HL-60 (cell line): ENCODE measurements at regions not wholly inside any gene's neighbourhood (a gene's known extent, or its start where the extent isn't known, plus 50 kb on each side); places are given as distances from the start of the nearest gene placed in this dataset.

Experiments used
- DNase-seq, 2 experiments: peaks; one replicate each; pipeline ENCODE4 v3.0.0-alpha.2; 2010 to 2020; ENCODE audit warnings: low read depth in 1 of 2, low spot score in 1 of 2
- H3K27ac ChIP-seq: fragments of 250-450 bp; sonication (Bioruptor Pico); replicated peaks from 2 replicates; pipeline ENCODE4 v1.5.1; 2020; ENCODE audit warnings: mild to moderate bottlenecking, moderate library complexity
- H3K27me3 ChIP-seq: fragments of 250-450 bp; sonication (Bioruptor Pico); 2 replicates; pipeline ENCODE4 v1.5.1; 2021; ENCODE audit warnings: mild to moderate bottlenecking, moderate library complexity; ENCODE audit not compliant: insufficient read depth, poor library complexity, severe bottlenecking
- H3K4me3 ChIP-seq: replicated peaks from 2 replicates; pipeline ENCODE4 v1.5.1; 2011; ENCODE audit warnings: mild to moderate bottlenecking, control low read depth, low read length; ENCODE audit not compliant: insufficient read depth
- CTCF ChIP-seq: IDR thresholded peaks from one replicate; pipeline ENCODE4 v1.5.1; 2011; ENCODE audit warnings: low read length, control low read depth, inconsistent platforms; ENCODE audit not compliant: insufficient read depth
- GABPA ChIP-seq: IDR thresholded peaks from 2 replicates; pipeline ENCODE4 v1.6.1; 2012; ENCODE audit warnings: low read depth
- POLR2AphosphoS5 ChIP-seq: IDR thresholded peaks from 2 replicates; pipeline ENCODE4 v1.6.1; 2012; ENCODE audit warnings: low read depth
- REST ChIP-seq: IDR thresholded peaks from 2 replicates; pipeline ENCODE4 v1.6.1; 2012; ENCODE audit warnings: low read depth; ENCODE audit not compliant: insufficient replicate concordance
- SPI1 ChIP-seq: IDR thresholded peaks from 2 replicates; pipeline ENCODE4 v1.6.1; 2012; ENCODE audit warnings: low read depth, mild to moderate bottlenecking, borderline replicate concordance

- no peak overlapping the region for H3K4me3 ChIP-seq
- no peak for TF ChIP-seq POLR2AphosphoS5
- no peak for TF ChIP-seq GABPA
- no peak for TF ChIP-seq CTCF
- no peak for TF ChIP-seq SPI1
- TF ChIP-seq REST: no peak
- no peaks in the 10 kb centered on the region for H3K27me3 ChIP-seq
- H3K27ac ChIP-seq: no peak overlapping the region
- DNase-seq: no peak
These were observed 404.2 kb upstream of the CITED2 start for GRCh38 chr6:139778688-139779087.

GRCh38 chr6:139778106-139778505 is 403.7 kb upstream of the CITED2 start:
- Histone ChIP-seq H3K4me3 (no peak overlapping the region), H3K27me3 (no peaks in the 10 kb centered on the region), H3K27ac (no peak overlapping the region)
- TF ChIP-seq SPI1 (no peak), CTCF (no peak), POLR2AphosphoS5 (no peak), REST (no peak), GABPA (no peak)
- DNase-seq: no peak

DNA sequence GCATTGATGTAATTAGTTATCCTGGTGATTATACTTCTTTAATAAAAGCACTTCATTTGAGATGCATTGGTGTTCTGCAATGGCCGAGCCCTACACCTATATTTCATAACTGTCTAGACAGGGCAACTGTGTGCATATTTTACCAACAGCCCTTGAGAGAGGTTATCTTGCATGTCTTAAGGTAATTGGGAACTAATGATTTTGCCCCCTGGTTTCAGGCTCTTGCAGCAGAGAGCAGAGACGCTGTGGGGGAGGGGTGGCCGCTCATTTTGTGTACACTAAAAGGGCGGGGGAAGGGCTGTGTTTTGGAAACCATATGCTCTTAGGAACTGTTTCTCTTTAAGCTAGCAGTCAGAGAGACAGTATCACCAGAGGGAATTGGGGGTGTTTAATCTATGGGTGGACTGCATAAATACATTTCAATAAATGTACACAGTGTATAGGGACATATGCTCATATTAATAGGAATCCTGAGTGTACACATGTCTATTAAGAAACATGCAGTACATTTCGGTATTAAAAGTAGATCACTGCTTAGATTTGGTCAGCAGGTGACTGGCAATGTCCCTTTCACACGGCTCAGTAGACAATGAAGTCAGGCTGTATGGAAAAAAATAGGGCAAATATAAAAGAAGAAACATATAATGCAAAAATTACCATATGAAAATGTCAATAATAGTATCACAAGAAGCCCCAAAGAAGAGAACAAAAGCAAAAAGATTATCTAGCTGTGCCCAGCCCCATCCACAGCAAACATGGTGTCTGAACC is 402.9 kb upstream of the CITED2 start:
- no peak overlapping the region for H3K4me3 ChIP-seq
- H3K27me3 ChIP-seq: no peaks in the 10 kb centered on the region
- H3K27ac ChIP-seq: no peak overlapping the region
- TF ChIP-seq REST (no peak), GABPA (no peak), POLR2AphosphoS5 (no peak), SPI1 (no peak), CTCF (no peak)
- DNase-seq: no peak
